ENCODE measurements at regions not wholly inside any gene's neighbourhood (a gene's known extent, or its start where the extent isn't known, plus 50 kb on each side); places are given as distances from the start of the nearest gene placed in this dataset.

- TF ChIP-seq CTCF (IDR thresholded peaks at IDR 0.05; ENCODE audit: poor library complexity, severe bottlenecking) (no peak), MXI1 (conservative IDR thresholded peaks at IDR 0.05; ENCODE audit: poor library complexity, severe bottlenecking) (no peak), POLR2AphosphoS5 (IDR thresholded peaks at IDR 0.05) (no peak)
Measured at GRCh38 chr3:62982795-62983455, 107.7 kb upstream of the CADPS start.

All from neural cell (in vitro differentiated cells).